MV-4-11 (cell line): ENCODE measurements at regions not wholly inside any gene's neighbourhood (a gene's known extent, or its start where the extent isn't known, plus 50 kb on each side); places are given as distances from the start of the nearest gene placed in this dataset.
A peak's percentile ranks its signal among the peaks of the same experiment; 100 is the strongest.

Source experiments
- DNase-seq: peaks from one replicate; lab custom pipeline; 2025; lab: John Stamatoyannopoulos, UW

DNA sequence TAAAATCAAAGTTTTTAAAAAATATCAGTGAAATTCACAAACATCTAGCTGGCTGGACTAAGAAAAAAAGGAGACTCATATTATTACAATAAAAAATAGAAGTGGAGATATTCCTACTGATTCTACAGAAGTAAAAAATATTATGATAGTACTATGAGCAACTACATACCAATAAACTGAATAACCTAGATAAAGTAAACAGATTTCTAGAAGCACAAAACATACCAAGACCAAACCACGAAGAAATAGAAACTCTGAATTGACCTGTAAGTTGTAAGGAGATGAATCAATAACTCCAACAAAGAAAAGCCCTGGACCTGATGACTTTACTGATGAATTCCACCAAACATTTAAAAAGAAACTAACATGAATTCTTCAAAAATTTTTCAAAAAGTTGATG, 867.3 kb downstream of the PCDH18 start:
- no peak for DNase-seq

- no peak for DNase-seq
These were observed 869.8 kb downstream of the PCDH18 start for GRCh38 chr4:136662539-136662938.

GRCh38 chr4:136653640-136654406, 878.5 kb downstream of the PCDH18 start:
- no peak for DNase-seq

DNA sequence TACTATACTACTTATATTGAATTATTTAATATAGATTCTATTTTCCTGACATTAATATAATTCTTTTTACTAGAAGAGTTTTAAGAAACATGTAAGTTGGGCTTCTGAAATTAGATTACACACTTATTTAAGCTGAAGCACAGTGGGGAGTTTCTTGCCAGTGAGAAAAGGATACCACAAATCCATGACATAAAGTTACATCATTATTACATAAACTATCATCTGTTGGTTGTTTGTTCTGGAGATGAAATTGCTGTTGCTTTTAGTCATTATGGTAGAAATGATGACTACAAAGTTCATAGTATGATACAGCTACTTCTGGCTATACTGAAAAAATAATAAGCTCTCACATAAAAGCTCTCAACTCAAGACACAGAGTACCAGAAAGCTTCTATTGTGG, 880.4 kb downstream of the PCDH18 start:
- DNase-seq: no peak

DNA sequence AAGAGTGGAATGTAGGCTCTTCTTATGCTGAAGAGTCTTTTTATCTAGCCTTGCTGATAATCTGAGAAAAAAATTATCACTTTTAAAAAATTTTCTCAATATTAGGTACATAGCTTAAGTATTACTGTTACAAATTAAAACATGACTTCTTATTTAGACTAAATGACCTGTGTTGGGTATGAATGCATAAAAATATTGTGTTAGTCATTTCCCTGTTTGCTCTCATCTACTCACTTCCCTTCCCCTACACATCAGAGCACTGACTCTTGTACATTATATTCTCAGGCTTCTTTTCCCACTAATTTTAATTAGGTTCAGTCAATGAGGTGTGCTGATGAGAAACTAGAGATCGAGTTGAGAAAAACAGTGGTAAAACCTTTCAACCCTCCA, 881.0 kb downstream of the PCDH18 start:
- DNase-seq: no peak

DNA sequence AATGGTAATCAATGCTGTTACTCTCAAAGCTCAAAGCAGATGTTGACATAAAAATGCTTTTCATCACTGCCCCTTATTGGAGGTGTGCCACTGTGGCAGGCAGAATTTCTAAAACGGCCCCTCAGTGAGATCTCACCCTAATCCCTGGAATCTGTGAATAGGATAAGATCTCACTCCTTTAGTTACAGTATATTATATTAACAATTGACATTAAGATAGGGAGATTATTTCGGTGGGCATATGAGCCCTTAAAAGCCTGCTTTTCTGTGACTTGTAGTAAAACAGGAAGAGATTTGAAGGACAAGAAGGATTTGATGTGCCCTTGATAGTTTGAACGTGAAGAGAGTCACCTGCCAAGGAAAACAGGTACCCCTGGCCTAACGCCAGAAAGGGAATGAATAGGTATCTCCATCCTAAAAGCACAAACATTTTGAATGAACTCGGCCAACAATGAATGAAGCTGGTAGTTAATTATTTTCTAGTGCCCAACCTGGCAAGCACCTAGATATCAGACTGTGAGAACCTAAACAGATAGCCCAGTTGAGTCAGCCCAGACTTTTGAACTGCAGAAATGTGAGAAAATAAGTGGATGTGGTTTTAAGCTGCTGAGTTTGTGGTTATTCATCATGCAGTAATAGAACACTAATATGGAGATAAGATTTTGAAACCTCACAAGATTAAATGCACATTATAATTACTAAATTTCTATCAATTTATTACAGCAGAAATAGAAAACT, 881.6 kb downstream of the PCDH18 start:
- no peak for DNase-seq

DNA sequence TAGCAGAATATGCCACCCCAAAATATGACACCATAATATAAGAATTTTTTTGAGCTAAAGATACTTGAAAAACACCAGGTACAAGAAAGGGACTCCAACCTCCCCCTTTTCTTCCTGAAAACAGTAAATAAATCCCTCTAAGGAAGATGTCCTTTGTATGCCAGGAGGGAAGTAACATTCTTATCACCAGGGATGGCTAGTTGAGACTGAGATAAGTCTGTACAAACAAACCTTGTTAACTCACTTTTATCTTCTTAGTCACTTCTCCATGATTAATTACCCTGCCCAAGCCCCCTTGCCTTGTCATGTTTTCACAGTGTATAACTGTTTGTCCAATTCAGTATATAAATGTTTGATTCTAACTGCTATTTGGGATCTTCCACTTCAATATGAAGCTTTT, 888.0 kb downstream of the PCDH18 start:
- DNase-seq: no peak

DNA sequence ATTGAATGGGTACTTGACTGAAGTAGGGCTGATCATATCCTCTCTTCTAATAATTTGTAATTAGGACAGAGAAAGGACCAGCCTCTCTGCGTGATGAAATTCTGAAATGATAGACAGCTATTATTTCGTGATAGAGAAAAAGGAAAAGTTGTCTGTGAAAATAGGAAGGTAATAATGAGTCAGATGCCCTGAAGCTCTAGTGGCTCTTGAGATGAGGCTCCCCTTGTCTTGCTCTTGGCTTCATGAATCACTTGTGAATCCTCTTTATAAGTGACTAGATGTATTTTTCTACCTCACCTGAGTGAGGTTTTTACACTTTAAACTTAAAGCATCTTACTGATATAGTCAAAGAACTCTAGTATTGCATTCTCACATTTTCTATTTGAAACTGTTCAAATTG, 888.9 kb downstream of the PCDH18 start:
- no peak for DNase-seq

GRCh38 chr4:136637071-136637777, 895.1 kb downstream of the PCDH18 start:
- no peak for DNase-seq

GRCh38 chr4:136636155-136636554, 896.1 kb downstream of the PCDH18 start:
- DNase-seq: no peak

GRCh38 chr4:136634121-136634520, 898.2 kb downstream of the PCDH18 start:
- DNase-seq: no peak

GRCh38 chr4:136599890-136600289, 932.4 kb downstream of the PCDH18 start:
- DNase-seq: peak; percentile 31

DNA sequence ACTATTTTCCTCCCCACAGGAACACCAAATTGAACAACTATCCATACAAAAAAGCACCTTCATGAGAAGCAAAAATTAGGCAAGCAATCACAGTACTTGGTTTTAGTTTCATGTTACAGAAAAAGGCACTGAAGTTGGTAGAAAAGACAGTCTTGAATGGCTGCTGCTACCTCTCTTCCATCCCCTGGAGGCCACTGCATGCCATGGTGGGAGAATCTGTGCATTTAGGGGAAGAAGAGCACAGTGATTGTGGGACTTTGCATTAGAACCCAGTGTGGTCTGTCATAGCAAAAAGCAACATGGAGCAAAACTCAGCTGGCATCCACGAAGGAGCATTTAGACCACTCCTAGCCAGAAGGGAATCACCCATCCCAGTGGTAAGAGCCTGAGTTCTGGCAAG, 941.9 kb downstream of the PCDH18 start:
- DNase-seq: no peak

GRCh38 chr4:136583567-136583966, 948.7 kb downstream of the PCDH18 start:
- DNase-seq: no peak

GRCh38 chr4:136581119-136581518, 951.2 kb downstream of the PCDH18 start:
- DNase-seq: no peak

GRCh38 chr4:136575146-136575545, 957.1 kb downstream of the PCDH18 start:
- no peak for DNase-seq

- DNase-seq: no peak
These were observed 958.8 kb downstream of the PCDH18 start for GRCh38 chr4:136573460-136573859.

GRCh38 chr4:136571315-136571714, 961.0 kb downstream of the PCDH18 start:
- DNase-seq: no peak

- DNase-seq: no peak
These were observed 969.5 kb downstream of the PCDH18 start for GRCh38 chr4:136562834-136563233.

GRCh38 chr4:136558940-136559494, 973.3 kb downstream of the PCDH18 start:
- DNase-seq: no peak

- no peak for DNase-seq
These were observed 974.9 kb downstream of the PCDH18 start for GRCh38 chr4:136557396-136557795.

DNA sequence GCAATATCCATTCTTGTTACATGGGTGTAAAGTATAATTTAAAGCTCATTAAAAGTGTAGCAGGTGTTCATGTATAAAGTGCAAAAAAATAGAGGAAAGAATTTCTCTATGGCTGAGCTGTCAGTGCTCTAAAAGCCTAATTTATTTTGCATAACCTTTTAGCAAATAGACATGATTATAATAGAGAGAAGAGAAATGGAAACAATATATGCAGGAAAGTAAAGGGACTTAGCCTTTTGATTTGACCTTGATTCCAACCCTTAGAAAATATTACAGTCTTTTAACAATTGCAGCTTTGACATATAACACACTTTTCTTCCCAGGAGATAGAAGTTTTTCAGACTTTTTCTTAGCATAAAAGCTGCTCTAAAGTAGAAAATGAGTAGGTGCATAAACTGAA, 978.3 kb downstream of the PCDH18 start:
- no peak for DNase-seq

GRCh38 chr4:136551753-136552152, 980.5 kb downstream of the PCDH18 start:
- DNase-seq: no peak
